ENCODE measurements at regions not wholly inside any gene's neighbourhood (a gene's known extent, or its start where the extent isn't known, plus 50 kb on each side); places are given as distances from the start of the nearest gene placed in this dataset.

DNA sequence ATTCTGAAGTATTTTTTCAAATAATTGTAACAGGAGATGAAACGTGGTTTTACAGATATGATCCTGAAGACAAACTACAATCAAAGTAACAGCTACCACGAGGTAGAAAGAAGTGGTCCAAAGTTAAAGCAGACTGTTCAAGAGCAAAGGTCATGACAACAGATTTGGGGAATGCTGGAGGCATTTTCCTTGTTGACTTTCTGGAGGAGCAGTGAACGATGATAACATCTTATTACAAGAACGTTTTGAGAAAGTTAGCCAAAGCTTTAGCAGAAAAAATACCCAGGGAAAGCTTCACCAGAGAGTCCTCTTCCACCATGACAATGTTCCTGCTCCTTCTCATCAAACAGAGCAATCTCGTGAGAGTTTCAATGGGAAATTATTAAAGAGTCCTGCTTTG lies 145.4 kb upstream of the NREP start:
- Histone ChIP-seq H3K9me3 (replicated peaks; ENCODE audit: control insufficient read depth, insufficient read depth, low read length) (no peaks in the 10 kb centered on the region), H3K27ac (ENCODE audit: insufficient read depth, low read depth, low read length) (no peak overlapping the region), H3K36me3 (ENCODE audit: control insufficient read depth in 2 of 2, extremely low read depth in 1 of 2, insufficient read depth in 2 of 2, low read length in 2 of 2) (no peaks in the 10 kb centered on the region), H2AFZ (ENCODE audit: low read depth, low read length) (no peak overlapping the region), H3K4me1 (ENCODE audit: control insufficient read depth, extremely low read depth, insufficient read depth, low read length) (no peaks in the 10 kb centered on the region), H3K9ac (replicated peaks; ENCODE audit: extremely low read depth, insufficient read depth, low read length) (no peak overlapping the region), H3K4me3 (replicated peaks in 1 of 3; ENCODE audit: insufficient read depth in 1 of 3, low read depth in 1 of 3, low read length in 3 of 3) (no peak overlapping the region), H4K20me1 (replicated peaks; ENCODE audit: control insufficient read depth, extremely low read depth, insufficient read depth, low read length) (no peaks in the 10 kb centered on the region), H3K9me1 (replicated peaks; ENCODE audit: control insufficient read depth, extremely low read depth, insufficient read depth, low read length) (no peaks in the 10 kb centered on the region), H3K79me2 (ENCODE audit: control insufficient read depth, insufficient read depth, low read length) (no peaks in the 10 kb centered on the region), H3K27me3 (ENCODE audit: control insufficient read depth in 2 of 2, insufficient read depth in 2 of 2, low read length in 2 of 2) (no peaks in the 10 kb centered on the region), H3K4me2 (ENCODE audit: insufficient read depth, low read length) (no peak overlapping the region)
- BruUV-seq (replicated peaks): no TSS peak
- ChIA-PET CTCF (no interaction called here), POLR2A (no interaction called here)
- intact Hi-C loops (cut with micrococcal nuclease) (no loop called here), dilution Hi-C loops (cut with MboI; ENCODE audit: extremely low pct_ligation_motif_present, low sequenced_read_pairs) (no loop called here)
- FAIRE-seq (no peak), DNase-seq (ENCODE audit: low read depth, low spot score) (no peak)
- TF ChIP-seq FOS (IDR thresholded peaks at IDR 0.05; ENCODE audit: borderline replicate concordance, insufficient read depth, low read length) (no peak), JUN (IDR thresholded peaks at IDR 0.05; ENCODE audit: borderline replicate concordance, insufficient read depth, insufficient read length, low read depth) (no peak), POLR2A (IDR thresholded peaks at IDR 0.05; ENCODE audit: low read depth, low read length) (no peak), POLR2AphosphoS5 (IDR thresholded peaks at IDR 0.05; ENCODE audit: insufficient read depth, low read depth, low read length) (no peak), EZH2 (IDR thresholded peaks at IDR 0.05; ENCODE audit: borderline replicate concordance, low read depth, low read length, severe bottlenecking) (no peak), MYC (IDR thresholded peaks at IDR 0.05; ENCODE audit: low read depth, low read length) (no peak), GATA2 (IDR thresholded peaks at IDR 0.05; ENCODE audit: insufficient read depth, insufficient read length, low read depth, low read length) (no peak)
- TF ChIP-seq, protein P1, sequence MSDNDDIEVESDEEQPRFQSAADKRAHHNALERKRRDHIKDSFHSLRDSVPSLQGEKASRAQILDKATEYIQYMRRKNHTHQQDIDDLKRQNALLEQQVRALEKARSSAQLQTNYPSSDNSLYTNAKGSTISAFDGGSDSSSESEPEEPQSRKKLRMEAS (IDR thresholded peaks at IDR 0.05; ENCODE audit: insufficient read depth, insufficient read length): no peak
- TF ChIP-seq, protein P2, sequence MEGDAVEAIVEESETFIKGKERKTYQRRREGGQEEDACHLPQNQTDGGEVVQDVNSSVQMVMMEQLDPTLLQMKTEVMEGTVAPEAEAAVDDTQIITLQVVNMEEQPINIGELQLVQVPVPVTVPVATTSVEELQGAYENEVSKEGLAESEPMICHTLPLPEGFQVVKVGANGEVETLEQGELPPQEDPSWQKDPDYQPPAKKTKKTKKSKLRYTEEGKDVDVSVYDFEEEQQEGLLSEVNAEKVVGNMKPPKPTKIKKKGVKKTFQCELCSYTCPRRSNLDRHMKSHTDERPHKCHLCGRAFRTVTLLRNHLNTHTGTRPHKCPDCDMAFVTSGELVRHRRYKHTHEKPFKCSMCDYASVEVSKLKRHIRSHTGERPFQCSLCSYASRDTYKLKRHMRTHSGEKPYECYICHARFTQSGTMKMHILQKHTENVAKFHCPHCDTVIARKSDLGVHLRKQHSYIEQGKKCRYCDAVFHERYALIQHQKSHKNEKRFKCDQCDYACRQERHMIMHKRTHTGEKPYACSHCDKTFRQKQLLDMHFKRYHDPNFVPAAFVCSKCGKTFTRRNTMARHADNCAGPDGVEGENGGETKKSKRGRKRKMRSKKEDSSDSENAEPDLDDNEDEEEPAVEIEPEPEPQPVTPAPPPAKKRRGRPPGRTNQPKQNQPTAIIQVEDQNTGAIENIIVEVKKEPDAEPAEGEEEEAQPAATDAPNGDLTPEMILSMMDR (IDR thresholded peaks at IDR 0.05; ENCODE audit: extremely low read depth in 1 of 2, insufficient read depth in 1 of 2, low read depth in 1 of 2, low read length in 2 of 2): no peak
